IMR-90 (cell line): ENCODE measurements at regions not wholly inside any gene's neighbourhood (a gene's known extent, or its start where the extent isn't known, plus 50 kb on each side); places are given as distances from the start of the nearest gene placed in this dataset.
A peak's percentile ranks its signal among the peaks of the same experiment; 100 is the strongest.

Experiments
- BHLHE40 ChIP-seq: fragments of 150-350 bp; IDR thresholded peaks from 2 replicates; pipeline ENCODE4 v1.6.1; 2016; ENCODE audit warnings: mild to moderate bottlenecking, low read depth, low read length
- CEBPB ChIP-seq: IDR thresholded peaks from 2 replicates; pipeline ENCODE4 v1.6.1; 2012; ENCODE audit warnings: low read depth, low read length, improper control_type of control experiment
- CTCF ChIP-seq: conservative IDR thresholded peaks from 2 replicates; pipeline ENCODE4 v1.5.1; 2012; ENCODE audit warnings: mild to moderate bottlenecking, low read depth, low read length, improper control_type of control experiment
- MXI1 ChIP-seq: IDR thresholded peaks from 2 replicates; pipeline ENCODE4 v1.6.1; 2012; ENCODE audit warnings: low read depth, mild to moderate bottlenecking, low read length, moderate library complexity, borderline replicate concordance
- POLR2A ChIP-seq: IDR thresholded peaks from 2 replicates; pipeline ENCODE4 v1.6.1; 2012; ENCODE audit warnings: mild to moderate bottlenecking, low read depth, low read length
- RCOR1 ChIP-seq: IDR thresholded peaks from 2 replicates; pipeline ENCODE4 v1.6.1; 2012; ENCODE audit warnings: mild to moderate bottlenecking, low read length, improper control_type of control experiment; ENCODE audit not compliant: insufficient replicate concordance
- RFX5 ChIP-seq: IDR thresholded peaks from 2 replicates; pipeline ENCODE4 v1.8.0; 2012; ENCODE audit warnings: low read depth, mild to moderate bottlenecking, low read length, moderate library complexity

GRCh38 chr12:114167431-114167830, 201.3 kb upstream of the RBM19 start:
- TF ChIP-seq CTCF (no peak), BHLHE40 (no peak), POLR2A (no peak), MXI1 (no peak), CEBPB (0 out of 2 replicates have a peak, but pooled peaks have one; percentile 14), RCOR1 (no peak), RFX5 (no peak)
